Pons (tissue), 1 donor: ENCODE measurements at regions not wholly inside any gene's neighbourhood (a gene's known extent, or its start where the extent isn't known, plus 50 kb on each side); places are given as distances from the start of the nearest gene placed in this dataset.

Experiments
- DNase-seq: peaks from one replicate; pipeline ENCODE4 v3.0.0-alpha.2; 2016; ENCODE audit warnings: low spot score

DNA sequence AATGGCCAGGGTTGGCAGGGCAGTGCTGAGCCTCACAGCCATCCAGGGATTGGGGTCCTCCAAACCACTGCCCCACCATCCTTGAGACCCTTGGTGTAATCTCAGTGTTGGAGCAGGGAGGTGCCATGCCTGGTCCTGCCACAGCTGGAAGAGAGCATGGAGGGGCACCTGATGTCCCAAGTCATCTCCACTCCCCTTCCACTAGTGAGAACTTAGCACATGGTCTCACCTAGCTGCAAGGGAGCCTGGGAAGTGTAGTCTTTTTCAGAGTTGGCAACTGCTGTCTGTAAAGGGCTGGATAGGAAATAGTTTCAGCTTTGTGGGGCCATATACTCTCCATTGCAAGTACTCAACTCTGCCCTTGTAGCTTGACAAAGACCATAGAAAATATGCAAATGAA lies 238.7 kb downstream of the RPS24 start:
- no peak for DNase-seq

- DNase-seq: no peak
Observed at GRCh38 chr10:78274491-78274890, 240.8 kb downstream of the RPS24 start.

DNA sequence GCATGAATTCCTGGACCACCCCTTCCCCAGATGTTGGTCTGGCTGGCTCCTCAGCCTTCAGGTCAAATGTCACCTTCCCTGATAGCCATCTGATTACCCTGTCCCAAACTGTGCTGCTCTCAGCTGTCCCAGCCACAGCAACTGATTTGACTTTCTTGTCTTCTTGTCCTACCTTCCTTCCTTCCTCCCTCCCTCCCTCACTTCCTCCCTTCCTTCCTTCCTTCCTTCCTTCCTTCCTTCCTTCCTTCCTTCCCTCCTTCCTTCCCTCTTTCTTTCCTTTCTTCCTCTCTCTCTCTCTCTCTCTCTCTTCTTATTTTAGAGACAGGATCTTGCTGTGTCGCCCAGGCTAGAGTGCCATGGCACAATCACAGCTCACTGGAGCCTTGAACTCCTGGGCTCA lies 242.5 kb downstream of the RPS24 start:
- no peak for DNase-seq

DNA sequence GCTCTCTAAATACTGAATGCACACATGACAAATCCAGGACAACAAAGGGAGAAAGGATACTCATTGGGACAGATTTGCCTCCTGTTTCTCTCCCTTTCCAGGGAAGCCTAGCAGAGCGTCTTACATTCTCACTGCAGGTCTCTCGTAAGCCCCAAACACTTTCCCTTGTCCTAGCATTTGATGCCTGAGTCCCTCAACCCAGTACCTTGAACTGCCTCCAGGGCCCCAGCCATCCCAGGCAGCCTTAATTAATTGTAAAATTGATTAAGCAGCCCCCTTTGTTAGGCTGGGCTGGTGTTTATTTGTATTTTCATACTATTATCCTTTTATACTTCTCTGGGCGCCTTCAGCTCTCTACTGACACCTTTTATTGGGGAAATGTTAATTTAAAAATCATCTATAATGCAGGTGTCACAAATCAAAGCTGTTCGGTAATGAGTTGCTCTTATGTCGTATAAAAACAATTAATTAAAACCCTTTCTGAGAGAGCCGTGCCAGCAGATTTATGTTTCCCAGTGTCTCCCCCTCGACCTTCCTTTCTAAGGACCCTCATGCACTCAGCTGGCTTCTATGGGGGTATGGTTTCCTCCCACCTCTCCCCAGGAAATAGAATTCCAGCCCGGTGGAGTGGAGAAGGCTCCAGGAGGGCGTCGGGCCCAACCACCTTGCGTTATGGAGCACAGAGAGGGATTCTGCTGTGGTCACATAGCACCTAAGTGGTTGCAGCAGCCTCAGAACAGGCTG lies 243.8 kb downstream of the RPS24 start:
- DNase-seq: no peak

DNA sequence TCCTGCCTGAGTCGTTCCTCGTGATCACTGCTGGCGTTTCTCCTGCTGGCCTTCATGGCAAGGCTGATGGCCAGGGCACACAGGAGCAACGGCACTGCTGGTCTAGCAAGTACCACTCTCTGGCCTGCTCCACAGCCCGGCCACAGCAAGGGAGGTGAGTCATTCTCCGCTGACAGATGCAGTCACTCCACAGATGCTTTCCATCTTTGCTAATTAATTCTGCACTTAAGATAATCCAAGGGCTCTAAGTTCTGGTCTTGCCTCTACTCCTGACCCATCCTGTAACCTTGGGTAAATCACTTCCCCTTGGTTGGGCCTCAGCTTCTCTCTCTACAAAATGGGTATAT lies 244.4 kb downstream of the RPS24 start:
- no peak for DNase-seq

DNA sequence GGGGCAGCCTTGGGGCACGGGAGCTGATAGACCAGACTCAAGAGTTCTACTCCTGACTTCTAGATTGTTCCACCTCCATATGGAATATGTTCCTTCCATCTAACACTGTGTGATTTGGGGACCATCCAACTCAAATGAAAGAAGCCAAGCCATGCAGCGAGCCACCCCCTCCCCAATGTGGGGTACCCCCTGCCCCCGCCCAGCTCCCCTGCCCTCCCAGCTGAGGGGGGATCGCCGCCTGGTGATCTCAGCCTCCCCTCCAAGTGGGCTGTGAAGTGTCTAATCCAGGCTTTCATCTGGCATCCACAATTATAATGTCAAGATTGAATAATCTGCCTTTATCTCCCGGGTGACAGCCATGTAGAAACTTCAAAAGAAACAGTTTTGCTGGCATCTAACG lies 246.1 kb downstream of the RPS24 start:
- DNase-seq: no peak

DNA sequence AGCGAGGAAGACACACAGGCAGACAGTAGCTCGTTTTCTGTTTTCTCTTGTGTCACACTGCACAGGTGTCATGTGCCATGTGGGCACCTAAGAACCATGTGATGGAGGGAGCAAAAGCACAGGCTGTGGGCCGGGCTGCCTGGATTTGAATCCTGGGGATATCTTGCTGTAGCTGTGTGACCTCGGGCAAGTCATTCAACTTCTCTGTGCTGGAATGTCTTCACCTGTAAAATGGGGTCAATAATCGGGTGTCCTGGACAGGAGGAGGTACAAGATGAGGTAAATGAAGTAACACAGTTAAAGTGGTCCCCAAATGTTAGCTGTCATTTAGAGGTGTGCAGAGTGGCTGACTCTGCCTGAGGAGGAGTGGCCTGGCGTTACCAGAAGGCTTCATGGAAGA lies 246.9 kb downstream of the RPS24 start:
- no peak for DNase-seq

GRCh38 chr10:78281627-78282026 lies 248.0 kb downstream of the RPS24 start:
- DNase-seq: no peak

DNA sequence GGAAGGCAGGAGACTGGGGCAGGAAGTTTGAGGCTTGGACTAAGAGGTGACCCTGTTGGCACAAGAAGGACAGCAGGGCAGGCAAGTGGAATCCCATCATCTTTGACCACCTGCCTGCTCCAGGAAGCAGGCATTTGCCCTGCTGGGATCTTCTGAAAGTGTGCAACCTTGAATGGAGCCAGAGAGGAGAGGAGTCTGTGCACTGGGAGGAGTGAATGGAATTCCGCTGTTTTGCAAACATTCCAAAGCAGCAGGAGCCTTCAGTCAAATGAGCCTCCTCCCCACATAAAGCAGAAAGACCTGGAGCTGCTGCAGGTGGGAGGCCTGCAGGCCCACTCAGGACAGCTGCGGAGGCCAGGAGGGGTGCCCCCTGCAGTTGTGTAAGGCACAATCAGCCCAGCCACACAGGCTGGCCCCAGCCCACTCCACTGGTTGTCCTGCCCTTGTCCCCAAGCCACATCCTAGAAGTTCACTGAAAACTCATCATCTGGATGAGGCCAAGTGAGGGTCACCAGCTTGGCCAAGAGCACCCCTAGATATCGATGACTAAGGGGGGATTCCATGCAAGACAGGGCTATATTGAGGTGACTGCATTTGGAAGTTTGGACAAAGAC lies 249.5 kb downstream of the RPS24 start:
- no peak for DNase-seq

- no peak for DNase-seq
Observed at GRCh38 chr10:78284381-78284780, 250.7 kb downstream of the RPS24 start.

GRCh38 chr10:78285226-78285625 lies 251.6 kb downstream of the RPS24 start:
- DNase-seq: no peak

DNA sequence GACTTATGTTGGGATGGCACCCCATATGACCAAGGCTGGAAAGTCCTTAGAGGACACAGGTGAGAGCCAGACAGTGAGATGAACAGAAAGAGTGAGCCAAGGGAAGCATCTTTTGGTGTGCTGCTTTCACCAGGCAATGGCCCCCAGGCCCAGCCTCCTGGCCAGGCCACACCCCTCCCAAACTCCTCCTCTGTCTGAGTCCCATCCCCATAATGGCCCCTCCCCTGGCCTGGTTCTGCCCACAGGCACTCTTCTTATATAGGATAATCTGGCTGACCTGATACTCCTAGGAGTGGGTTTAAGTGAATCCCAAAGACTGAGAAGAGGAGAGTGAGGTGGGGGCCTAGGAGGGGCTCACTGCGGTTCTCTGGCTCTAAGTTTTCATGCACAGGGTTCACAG lies 252.5 kb downstream of the RPS24 start:
- DNase-seq: no peak

- DNase-seq: no peak
Observed at GRCh38 chr10:78286668-78287067, 253.0 kb downstream of the RPS24 start.

DNA sequence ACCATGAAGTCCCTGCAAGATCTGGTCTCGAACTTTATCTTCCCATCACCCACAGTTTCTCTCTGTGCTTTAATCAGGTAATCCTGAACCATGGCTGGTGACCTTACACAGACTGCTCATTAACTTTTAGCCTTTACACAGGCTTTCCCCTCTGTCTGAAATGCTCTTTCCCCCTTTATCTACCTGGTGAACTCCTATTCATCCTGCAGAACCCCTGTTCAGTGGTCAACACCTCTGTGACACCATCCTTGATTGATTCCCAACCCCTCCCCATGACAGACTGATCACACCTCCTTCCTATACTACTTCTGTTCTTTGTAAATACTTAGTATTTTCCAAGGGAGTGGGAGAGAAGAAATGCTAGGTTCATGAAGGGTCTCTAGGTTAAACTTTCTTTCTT lies 254.0 kb downstream of the RPS24 start:
- DNase-seq: no peak

- no peak for DNase-seq
Observed at GRCh38 chr10:78288663-78289062, 255.0 kb downstream of the RPS24 start.

DNA sequence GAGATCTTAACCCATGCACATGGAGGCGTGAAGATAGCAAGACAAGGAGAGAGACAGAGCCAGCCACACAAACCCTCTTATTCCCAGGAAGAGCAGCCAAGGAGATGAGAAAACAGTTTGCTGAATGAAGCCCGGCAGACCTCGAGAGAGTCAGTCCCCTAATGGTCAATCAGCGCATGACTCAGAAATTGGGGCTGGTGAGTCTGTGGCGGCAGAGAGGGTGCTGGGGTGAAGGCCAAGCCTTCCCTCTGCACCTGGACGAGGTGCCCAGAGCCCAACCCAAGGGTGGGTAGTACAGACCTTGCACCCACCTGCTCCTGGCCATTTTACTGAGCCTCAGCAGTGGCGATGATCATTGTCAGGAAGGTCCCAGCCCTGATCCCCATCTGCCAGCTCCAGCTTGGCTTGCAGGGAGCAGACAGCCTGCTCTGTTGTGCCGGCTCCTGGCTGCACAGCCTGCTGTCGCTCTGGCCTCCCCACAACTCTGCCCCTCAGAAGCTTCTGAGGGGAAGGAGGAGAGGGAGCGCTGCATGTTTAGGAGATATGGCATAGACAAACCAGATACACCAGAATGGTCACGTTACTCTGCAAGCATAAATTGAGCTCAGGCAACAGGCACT lies 256.6 kb downstream of the RPS24 start:
- no peak for DNase-seq

DNA sequence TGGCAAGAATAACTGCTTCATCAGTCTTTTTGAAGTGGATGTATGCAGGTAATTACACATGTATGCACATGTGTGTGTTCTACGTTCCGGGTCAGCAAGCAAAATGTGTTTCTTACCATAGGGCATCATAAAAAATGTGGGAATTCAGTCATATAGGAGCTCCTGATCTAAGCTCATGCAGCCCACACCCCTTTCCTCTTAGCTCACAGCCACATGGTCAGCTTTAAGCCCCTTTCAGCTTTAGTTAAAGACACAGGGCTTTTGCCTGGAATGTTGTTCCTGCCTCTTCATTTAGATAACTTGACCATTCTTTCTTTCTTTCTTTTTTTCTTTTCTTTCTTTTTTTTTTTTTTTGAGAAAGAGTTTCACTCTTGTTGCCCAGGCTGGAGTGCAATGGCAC lies 258.1 kb downstream of the RPS24 start:
- no peak for DNase-seq

DNA sequence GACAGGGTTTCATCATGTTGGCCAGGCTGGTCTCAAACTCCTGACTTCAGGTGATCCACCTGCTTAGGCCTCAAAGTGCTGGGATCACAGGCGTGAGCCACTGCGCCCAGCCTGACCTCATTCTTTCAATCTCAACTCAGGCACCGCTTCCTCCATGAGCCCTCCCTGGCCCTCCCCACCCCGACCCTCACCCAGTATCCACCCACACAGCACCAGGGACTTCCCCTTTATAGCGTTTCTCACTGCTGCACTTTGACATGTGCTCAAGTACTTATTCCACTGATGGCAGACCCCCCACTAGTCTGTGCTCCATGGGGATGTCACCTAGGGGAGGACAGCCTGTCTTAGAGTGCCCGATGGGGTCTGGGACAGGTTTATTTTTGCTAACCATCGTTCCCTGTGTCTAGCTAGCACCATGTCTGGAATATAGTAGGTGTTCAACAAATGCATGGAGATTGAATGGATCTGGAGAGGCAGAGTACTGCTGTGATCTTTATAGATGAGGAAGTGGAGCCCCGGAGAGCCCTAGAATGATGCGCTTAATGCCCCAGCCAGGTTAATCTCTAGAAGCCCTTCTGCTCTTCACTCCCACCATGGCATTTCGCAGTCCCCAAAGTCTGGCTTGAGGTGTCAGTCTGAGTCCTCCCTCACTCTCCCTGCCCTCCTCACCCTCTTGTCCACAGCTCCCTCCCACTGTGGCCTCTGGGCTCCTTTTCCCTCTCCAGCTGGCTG lies 258.8 kb downstream of the RPS24 start:
- DNase-seq: no peak

DNA sequence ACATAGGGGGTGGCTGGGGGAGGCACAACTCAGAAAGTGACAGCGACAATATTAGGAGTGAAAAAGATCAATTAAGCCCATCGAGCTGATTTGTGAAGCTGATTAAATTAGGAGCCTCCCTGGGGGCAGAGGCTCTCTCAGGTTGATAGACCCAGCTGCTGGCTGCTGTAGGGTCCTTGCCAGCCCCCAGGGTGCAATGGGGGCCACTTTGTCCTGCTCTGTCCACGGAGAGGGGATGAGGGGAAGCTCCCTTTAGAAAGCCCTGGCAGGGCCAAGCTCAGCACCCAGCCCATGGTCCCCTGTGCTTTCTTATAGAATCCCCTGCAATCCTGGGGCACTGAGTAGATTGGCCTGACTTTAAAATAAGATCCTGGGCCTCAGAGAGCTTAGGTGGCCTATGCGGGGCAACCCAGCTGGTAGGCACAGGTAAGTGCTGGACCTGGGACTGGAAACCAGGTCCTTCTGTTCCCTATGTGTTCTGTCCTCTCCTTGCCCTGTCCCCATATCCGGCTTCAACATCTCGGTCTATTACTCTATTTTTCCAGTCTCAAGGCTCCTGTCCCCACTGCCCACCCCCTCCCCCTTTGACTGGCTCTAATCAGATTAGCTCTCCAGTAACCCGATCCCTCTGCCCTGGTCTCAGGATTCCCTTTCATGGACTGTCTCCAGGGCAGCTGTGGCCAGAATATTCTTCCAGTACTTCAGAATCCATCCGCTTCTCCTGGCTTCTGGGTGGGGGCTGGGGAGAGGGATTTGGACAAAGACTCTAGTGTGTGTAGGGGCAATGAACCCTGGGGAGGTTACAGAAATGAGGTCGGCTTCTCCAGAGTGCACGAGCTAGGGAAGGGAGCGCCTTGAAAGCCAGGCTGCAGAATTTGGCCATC lies 259.6 kb downstream of the RPS24 start:
- DNase-seq: no peak

- no peak for DNase-seq
Observed at GRCh38 chr10:78295242-78295641, 261.6 kb downstream of the RPS24 start.

DNA sequence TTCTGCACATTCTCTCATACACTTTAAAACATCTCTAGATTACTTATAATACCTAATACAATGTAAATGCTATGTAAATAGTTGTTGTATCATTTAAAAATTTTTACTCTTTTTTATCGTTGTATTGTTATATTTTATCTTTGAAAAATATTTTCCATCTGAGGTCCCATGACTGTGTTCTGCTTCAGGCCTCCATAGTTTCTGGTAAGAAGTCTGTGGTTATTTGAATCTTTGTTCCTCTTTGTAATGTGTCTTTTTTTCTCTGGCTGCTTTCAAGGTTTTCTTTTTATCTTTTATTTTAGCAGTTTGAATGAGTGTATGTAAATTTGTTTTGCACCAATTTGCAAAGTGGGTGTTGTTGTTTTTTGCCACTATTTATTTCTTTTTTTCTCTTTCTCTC lies 263.1 kb downstream of the RPS24 start:
- peak; percentile 19 for DNase-seq

DNA sequence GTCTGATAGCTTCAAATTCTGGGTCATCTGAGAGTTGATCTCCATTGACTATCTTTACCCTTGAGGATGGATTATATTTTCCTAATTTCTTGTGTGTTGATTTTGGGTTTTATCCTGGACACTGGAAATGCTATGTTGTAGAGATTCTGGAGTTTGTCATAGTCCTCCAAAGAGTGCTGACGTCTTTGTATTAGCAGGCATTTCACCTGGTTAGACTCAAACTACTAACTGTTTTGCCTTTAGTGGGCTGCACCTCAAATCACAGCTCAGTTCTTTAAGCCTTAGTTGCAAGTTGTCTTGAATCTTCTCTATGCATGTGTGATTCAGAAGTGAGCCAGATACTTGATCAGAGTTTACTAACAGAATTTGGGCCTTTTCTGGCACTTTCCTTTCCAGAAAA lies 264.3 kb downstream of the RPS24 start:
- no peak for DNase-seq
